ENCODE measurements at regions not wholly inside any gene's neighbourhood (a gene's known extent, or its start where the extent isn't known, plus 50 kb on each side); places are given as distances from the start of the nearest gene placed in this dataset.
"Not testable (repeated sequence)": the region's sequence is repeated elsewhere in the genome, so short reads cannot be mapped to it uniquely, and the experiment has no call there.

DNA sequence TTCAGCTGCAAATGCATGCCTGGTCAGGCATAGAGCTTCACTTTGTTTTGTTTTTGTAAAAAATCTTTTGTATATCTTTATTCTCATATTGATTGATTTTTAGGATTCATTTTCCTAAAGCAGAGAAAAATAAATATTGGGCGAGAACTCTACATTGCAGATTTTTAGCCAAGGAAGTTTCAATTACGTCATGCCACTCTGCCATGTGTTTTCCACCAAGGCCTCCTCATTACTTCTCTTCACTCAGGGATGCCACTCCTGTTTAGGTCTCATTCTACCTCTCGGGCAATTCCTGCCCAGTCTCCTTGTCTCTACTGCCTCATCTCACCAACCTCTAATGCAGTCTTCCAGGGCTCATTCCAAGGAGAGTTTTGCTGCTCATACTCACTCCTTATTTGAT, 497.3 kb upstream of the SPTLC3 start:
- Mint-ChIP-seq H3K36me3 (ENCODE audit: insufficient read depth) (no peaks in the 10 kb centered on the region), H3K27me3 (ENCODE audit: low read depth) (no peaks in the 10 kb centered on the region), H3K4me3 (no peak overlapping the region), H3K4me1 (ENCODE audit: low read depth) (no peaks in the 10 kb centered on the region), H3K9me3 (peaks cover 25% of the 10 kb centered on the region)
- DNase-seq = no peak
- no peak for ATAC-seq

DNA sequence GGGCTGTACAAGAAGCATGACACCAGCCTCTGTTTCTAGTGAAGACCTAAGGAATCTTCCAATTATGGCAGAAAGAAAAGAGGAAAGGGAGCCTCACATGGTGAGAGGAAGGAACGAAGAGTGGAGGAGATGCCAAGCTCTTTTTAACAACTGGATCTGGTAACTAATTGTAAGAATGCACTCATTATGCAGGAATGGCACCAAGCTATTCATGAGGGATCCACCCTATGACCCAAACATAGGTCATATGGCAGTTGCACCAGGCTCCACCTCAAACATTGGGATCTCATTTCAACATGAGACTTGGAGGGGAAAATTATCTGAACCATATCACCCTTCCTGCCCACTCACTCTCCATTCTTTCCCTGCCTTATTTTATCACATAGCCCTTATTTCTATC, 496.0 kb upstream of the SPTLC3 start:
- Mint-ChIP-seq H3K36me3 (ENCODE audit: insufficient read depth) (no peaks in the 10 kb centered on the region), H3K27me3 (ENCODE audit: low read depth) (no peaks in the 10 kb centered on the region), H3K4me1 (ENCODE audit: low read depth) (no peaks in the 10 kb centered on the region), H3K9me3 (peaks cover 22% of the 10 kb centered on the region), H3K4me3 (no peak overlapping the region)
- ATAC-seq (no peak), DNase-seq (no peak)

DNA sequence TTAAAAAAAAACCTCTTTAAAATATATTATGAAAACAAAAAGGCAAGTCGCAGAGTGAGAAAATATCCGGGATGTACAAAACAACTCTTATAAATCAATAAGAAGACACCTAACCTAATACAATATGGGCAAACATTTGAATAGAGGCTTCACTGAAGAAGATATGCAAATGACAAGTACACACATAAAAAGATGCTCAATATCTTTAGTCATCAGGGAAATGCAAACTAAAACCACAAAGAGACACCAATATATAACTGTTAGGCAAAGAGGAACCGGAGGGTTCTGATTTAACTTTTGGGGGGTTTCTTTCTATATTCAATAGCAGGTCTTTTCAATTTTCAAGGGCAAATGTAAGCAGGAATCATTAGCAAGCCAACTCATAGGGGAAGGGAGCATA, 480.7 kb upstream of the SPTLC3 start:
- no peak for DNase-seq
- Mint-ChIP-seq H3K9me3 (peaks cover 3% of the 10 kb centered on the region), H3K36me3 (ENCODE audit: insufficient read depth) (no peaks in the 10 kb centered on the region), H3K27me3 (ENCODE audit: low read depth) (no peaks in the 10 kb centered on the region), H3K4me3 (no peak overlapping the region), H3K4me1 (ENCODE audit: low read depth) (no peaks in the 10 kb centered on the region)
- ATAC-seq = no peak

DNA sequence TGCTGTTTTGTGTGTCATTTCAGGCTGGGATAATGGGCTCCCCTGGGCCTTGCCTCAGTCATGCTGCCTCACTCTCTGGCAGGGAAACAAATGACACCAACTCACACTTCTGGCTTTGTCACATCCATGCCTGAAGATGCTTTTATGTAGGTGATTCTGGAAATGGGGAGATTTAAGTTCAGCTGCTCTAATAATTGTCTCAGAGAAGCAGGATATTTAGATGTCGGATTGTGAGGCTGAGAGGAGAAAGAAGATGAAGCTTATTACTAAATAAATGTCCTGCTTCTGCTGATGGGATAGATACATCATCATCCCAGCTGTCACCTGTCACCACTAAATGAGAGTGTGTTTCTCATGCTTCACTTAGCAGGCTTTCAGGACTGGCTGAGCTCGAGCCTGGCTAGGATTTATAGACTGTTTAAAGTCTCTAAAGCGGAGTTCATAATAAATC, 480.2 kb upstream of the SPTLC3 start:
- Mint-ChIP-seq H3K36me3 (ENCODE audit: insufficient read depth) (no peaks in the 10 kb centered on the region), H3K4me3 (no peak overlapping the region), H3K9me3 (peaks cover 3% of the 10 kb centered on the region), H3K4me1 (ENCODE audit: low read depth) (no peaks in the 10 kb centered on the region), H3K27me3 (ENCODE audit: low read depth) (no peaks in the 10 kb centered on the region)
- ATAC-seq (no peak), DNase-seq (no peak)

DNA sequence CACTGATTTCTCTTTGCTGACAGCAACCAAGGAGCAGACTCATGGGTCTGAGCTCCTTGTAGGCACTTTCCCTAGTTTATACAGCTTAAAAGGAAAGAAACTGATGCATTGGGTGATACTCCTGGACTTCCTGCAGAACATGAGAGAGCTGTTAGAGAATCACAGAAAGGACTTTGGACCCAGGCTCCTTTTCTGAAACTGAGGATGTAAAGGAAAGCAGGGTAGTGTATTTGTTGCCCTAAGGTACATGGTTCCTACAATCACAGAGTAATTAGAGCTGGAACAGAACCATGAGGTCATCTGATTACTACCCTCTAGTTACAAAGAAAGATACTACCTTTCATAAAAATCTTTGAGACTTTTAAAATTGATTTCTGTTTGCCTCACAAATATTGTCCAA, 477.1 kb upstream of the SPTLC3 start:
- ATAC-seq = no peak
- H3K9me3 Mint-ChIP-seq = peaks cover 3% of the 10 kb centered on the region
- no peaks in the 10 kb centered on the region for H3K4me1 Mint-ChIP-seq (ENCODE audit: low read depth)
- H3K27me3 Mint-ChIP-seq (ENCODE audit: low read depth) = no peaks in the 10 kb centered on the region
- no peak for DNase-seq
- H3K4me3 Mint-ChIP-seq = no peak overlapping the region
- H3K36me3 Mint-ChIP-seq (ENCODE audit: insufficient read depth) = no peaks in the 10 kb centered on the region

DNA sequence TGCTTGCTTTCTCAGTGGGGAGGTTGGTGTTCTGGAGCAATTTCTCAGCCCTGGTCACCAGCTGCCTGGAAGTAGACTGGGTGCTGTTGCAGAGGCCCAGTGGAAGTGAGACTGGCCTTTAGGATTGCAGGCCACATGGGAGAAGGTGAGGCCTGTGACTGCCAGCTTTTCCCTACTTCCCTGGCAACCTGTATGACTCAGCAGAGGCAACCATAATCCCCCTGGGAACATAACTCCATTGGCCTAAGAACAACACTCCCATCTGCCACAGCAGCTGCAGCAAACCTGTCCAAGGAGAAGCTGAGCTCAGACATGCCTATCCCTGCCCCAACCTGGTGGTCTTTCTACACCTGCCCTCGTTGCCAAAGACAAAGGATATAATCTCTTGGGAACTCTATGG, 473.5 kb upstream of the SPTLC3 start:
- Mint-ChIP-seq H3K27me3 (ENCODE audit: low read depth) (no peaks in the 10 kb centered on the region), H3K4me1 (ENCODE audit: low read depth) (no peaks in the 10 kb centered on the region), H3K4me3 (no peak overlapping the region), H3K9me3 (peaks cover 9% of the 10 kb centered on the region), H3K36me3 (ENCODE audit: insufficient read depth) (no peaks in the 10 kb centered on the region)
- ATAC-seq (no peak), DNase-seq (no peak)

DNA sequence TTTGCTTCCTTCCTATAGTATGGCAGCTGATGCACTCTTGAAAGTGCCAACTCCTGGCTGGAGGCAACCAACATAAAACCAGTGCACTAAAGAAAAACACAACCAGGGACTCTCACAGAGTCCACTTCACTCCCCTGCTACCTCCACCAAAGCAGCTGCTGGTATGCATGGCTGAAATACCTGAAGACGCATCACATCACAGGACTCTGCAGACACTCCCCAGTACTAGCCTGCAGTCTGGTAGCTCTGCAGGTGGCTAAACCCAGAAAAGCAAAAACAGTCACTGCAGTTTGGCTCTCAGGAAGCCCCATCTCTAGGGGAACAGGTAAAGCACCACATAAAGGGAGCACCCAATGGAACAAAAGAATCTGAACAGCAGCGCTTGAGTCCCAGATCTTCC, 473.0 kb upstream of the SPTLC3 start:
- Mint-ChIP-seq H3K36me3 (ENCODE audit: insufficient read depth) (no peaks in the 10 kb centered on the region), H3K4me3 (no peak overlapping the region), H3K4me1 (ENCODE audit: low read depth) (no peaks in the 10 kb centered on the region), H3K27me3 (ENCODE audit: low read depth) (no peaks in the 10 kb centered on the region), H3K9me3 (peaks cover 11% of the 10 kb centered on the region)
- DNase-seq = no peak
- no peak for ATAC-seq

DNA sequence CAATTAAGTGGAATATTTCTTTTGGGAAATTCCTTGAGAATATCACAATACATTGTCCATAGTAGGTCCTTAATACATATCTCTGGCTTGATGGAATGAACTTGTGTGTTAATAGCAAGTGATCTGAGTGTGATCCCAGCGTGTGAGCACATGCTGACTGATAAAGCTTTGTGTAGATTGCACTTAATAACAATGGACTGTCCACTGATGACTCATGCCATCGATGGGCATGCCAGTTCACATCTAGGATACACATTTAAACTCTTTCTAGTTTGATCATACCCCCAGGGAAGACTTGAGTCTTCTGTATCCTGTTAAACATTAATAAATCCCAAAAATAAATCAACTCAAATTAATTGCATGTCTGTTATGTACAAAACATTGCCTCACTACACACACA, 454.3 kb upstream of the SPTLC3 start:
- H3K4me1 Mint-ChIP-seq (ENCODE audit: low read depth) = no peaks in the 10 kb centered on the region

DNA sequence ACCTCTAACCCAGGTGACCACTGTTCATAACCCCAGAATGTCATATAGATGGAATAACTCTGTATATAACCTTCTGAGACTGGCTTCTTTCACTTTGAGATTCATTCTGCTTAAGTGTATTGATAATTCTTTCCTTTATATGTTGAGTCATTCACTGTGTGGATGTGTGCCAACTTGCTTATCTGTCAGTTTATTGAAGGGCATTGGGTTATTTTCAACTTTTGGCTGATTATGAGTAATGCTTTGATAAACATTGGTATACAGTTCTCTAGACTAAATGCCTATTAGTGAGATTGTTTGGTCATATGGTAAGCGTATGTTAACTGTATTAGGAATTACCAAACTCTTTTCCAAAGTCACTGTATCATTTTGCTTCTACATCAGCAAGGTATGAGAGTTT, 453.4 kb upstream of the SPTLC3 start:
- DNase-seq (no peak), ATAC-seq (no peak)
- Mint-ChIP-seq H3K27me3 (ENCODE audit: low read depth) (no peaks in the 10 kb centered on the region), H3K9me3 (no peaks in the 10 kb centered on the region), H3K4me1 (ENCODE audit: low read depth) (no peaks in the 10 kb centered on the region), H3K4me3 (no peak overlapping the region), H3K36me3 (ENCODE audit: insufficient read depth) (no peaks in the 10 kb centered on the region)

More for the DNA sequence above, 454.3 kb upstream of the SPTLC3 start:
- H3K9me3 Mint-ChIP-seq = no peaks in the 10 kb centered on the region
- no peak for DNase-seq
- no peak for ATAC-seq
- no peaks in the 10 kb centered on the region for H3K27me3 Mint-ChIP-seq (ENCODE audit: low read depth)
- H3K4me3 Mint-ChIP-seq = no peak overlapping the region
- H3K36me3 Mint-ChIP-seq (ENCODE audit: insufficient read depth) = no peaks in the 10 kb centered on the region

DNA sequence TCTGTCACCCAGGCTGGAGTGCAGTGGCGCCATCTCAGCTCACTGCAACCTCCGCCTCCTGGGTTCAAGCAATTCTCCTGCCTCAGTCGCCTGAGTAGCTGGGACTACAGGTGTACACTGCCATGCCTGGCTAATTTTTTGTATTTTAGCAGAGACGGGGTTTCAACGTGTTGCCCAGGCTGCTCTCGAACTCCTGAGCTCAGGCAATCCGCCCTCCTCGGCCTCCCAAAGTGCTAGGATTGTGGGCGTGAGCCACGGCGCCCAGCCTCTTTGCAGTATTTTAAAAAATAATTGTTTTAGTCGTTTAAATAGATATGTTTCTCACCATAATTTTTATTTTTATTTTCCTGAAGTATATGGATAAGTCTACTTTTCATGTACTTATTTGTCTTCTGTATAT, 452.9 kb upstream of the SPTLC3 start:
- H3K4me1 Mint-ChIP-seq (ENCODE audit: low read depth); H3K36me3 Mint-ChIP-seq (ENCODE audit: insufficient read depth); ATAC-seq; H3K4me3 Mint-ChIP-seq; DNase-seq; H3K27me3 Mint-ChIP-seq (ENCODE audit: low read depth); H3K9me3 Mint-ChIP-seq: not testable (repeated sequence)

DNA sequence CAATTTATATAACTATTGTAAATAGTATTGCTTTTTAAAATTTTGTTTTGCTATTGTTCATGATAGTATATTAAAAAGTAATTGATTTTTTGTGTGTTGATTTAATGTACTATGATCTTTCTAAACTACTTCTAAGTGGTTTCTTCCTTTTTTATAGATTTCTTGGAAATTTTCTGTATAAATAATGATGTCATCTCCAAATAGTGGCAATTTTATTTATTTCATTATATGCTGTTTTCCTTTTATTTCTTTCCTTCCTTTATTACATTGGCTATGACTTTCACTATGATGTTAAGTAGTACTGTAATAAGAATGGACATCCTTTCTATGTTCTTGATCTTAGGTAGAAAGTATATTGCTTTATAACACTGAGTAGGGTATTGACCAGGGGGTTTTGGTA, 451.5 kb upstream of the SPTLC3 start:
- ATAC-seq = no peak
- no peak overlapping the region for H3K4me3 Mint-ChIP-seq
- H3K9me3 Mint-ChIP-seq = peaks cover 9% of the 10 kb centered on the region
- DNase-seq = no peak
- H3K27me3 Mint-ChIP-seq (ENCODE audit: low read depth) = no peaks in the 10 kb centered on the region
- H3K4me1 Mint-ChIP-seq (ENCODE audit: low read depth) = no peaks in the 10 kb centered on the region
- H3K36me3 Mint-ChIP-seq (ENCODE audit: insufficient read depth) = no peaks in the 10 kb centered on the region

DNA sequence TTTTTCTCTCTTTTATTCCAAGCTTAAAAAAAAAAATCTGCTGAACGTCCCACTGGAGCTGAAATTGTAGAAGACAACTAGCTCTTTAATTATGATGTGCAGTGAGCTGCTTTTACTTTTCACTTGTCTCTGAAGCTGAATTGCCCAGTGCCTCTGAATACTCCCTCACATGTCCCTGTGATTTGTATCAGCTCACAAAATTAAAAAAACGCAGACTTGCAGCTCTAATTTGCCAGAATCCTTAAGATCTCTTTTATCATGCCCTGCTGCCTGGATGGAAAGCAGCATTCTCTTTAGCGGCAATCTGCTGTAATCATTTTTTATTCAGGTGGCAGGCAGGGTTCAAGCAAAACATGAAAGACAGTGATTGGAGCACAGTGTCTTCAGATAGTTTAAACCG, 443.8 kb upstream of the SPTLC3 start:
- DNase-seq (no peak), ATAC-seq (no peak)
- Mint-ChIP-seq H3K9me3 (peaks cover 17% of the 10 kb centered on the region), H3K4me1 (ENCODE audit: low read depth) (no peaks in the 10 kb centered on the region), H3K27me3 (ENCODE audit: low read depth) (no peaks in the 10 kb centered on the region), H3K36me3 (ENCODE audit: insufficient read depth) (no peaks in the 10 kb centered on the region), H3K4me3 (no peak overlapping the region)

DNA sequence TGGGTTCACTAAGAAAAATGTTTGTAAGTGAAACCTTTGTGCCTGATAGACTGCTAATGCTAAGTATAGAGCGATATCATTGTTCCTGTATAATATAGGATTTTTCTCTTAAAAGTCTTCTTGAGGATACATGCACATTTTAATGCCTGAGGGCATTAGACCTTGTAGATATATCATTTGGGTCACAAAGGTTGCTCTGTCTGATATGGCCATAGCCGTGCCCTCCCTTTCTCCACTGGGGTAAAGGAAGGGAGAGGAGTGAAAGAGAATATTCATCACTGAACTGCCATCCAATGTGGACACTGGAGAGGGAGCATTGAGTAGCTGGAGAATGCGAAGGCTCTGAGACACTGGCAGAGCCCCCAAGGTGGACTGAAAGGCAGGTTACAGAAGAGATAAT, 442.2 kb upstream of the SPTLC3 start:
- DNase-seq (no peak), ATAC-seq (no peak)
- Mint-ChIP-seq H3K36me3 (ENCODE audit: insufficient read depth) (no peaks in the 10 kb centered on the region), H3K4me1 (ENCODE audit: low read depth) (no peaks in the 10 kb centered on the region), H3K9me3 (peaks cover 19% of the 10 kb centered on the region), H3K4me3 (no peak overlapping the region), H3K27me3 (ENCODE audit: low read depth) (no peaks in the 10 kb centered on the region)

DNA sequence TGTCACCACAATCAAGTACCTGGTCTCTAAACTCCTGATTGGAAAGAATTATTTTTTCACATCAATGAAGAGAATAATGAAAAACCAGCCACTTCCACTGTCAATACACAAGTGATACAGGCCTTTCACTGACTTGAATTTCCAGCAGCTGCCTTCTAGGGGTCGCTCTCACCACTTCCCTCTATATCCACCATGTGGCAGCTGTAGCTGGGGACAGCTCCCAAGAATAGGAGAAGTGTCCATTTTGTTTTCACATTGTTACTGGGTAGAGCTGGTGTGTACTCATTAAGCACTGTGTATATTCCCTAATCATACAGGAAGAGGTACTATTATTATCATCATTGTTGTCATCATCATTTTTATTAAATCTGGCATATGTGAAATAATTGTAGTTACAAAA, 438.4 kb upstream of the SPTLC3 start:
- DNase-seq = no peak
- no peaks in the 10 kb centered on the region for H3K27me3 Mint-ChIP-seq (ENCODE audit: low read depth)
- H3K4me3 Mint-ChIP-seq = no peak overlapping the region
- no peaks in the 10 kb centered on the region for H3K4me1 Mint-ChIP-seq (ENCODE audit: low read depth)
- no peak for ATAC-seq
- H3K36me3 Mint-ChIP-seq (ENCODE audit: insufficient read depth) = no peaks in the 10 kb centered on the region
- peaks cover 4% of the 10 kb centered on the region for H3K9me3 Mint-ChIP-seq

DNA sequence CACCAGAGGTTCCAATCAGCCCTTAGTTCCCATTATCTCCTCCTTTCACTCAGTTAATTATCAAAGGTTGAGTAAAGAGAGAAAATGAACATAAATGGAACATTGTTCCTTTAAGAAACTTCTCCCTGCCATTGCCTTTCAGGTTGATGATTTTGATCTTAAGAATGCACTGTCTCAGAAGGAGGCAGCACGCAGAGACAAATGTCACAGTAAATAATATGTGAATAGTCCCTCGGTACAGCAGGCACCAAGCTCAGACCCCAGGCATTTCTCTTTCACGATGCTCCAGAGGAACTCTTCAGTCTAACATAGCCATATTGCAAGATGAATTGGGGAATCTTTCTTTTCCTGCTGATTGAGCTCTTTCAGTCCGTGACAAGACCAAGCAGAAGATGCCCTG, 435.3 kb upstream of the SPTLC3 start:
- Mint-ChIP-seq H3K36me3 (ENCODE audit: insufficient read depth) (no peaks in the 10 kb centered on the region), H3K4me3 (no peak overlapping the region), H3K4me1 (ENCODE audit: low read depth) (no peaks in the 10 kb centered on the region), H3K9me3 (peaks cover 4% of the 10 kb centered on the region), H3K27me3 (ENCODE audit: low read depth) (no peaks in the 10 kb centered on the region)
- no peak for DNase-seq
- ATAC-seq = no peak

DNA sequence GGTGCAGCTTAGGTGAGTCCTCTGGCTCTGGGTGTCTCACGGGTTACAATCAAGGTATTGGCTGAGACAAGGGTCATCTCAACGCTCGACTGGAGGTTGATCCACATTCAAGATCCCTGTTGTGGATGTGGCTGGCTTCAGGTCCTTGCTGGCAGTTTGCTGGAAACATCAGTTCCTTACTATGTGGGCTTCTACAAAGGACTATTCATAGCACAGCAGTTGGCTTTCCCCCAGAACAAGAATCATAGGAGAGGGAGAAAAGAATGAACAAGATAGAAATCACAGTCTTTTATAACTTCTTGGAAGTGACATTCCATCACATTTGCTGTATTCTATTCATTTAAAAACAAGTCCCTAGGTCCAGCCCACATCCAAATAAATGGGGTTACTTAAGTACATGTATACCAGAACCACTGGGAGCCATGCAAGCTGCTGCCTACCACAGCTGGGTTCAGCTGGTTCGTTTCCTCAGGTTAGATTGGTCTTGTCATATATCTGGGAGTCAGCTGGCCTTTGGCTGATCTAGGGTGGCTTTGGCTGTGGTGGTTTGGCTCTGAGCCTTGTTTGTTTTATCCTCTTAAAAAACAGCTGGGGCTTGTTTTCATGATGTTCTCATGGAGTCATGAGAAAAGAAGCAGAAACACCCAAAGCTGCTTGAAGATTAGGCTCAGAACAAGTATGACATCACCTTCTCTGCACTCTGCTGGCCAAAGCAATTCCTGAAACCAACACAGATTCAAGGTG, 433.2 kb upstream of the SPTLC3 start:
- Mint-ChIP-seq H3K9me3 (peaks cover under 1% of the 10 kb centered on the region), H3K4me1 (ENCODE audit: low read depth) (no peaks in the 10 kb centered on the region), H3K4me3 (no peak overlapping the region), H3K36me3 (ENCODE audit: insufficient read depth) (no peaks in the 10 kb centered on the region), H3K27me3 (ENCODE audit: low read depth) (no peaks in the 10 kb centered on the region)
- no peak for ATAC-seq
- no peak for DNase-seq
